ENCODE measurements at regions not wholly inside any gene's neighbourhood (a gene's known extent, or its start where the extent isn't known, plus 50 kb on each side); places are given as distances from the start of the nearest gene placed in this dataset.

- Histone ChIP-seq H3K4me1 (peaks cover 7 to 41% of the 10 kb centered on the region in 2 donors), H3K9me3 (no peaks in the 10 kb centered on the region), H3K27me3 (no peaks in the 10 kb centered on the region), H3K4me3 (replicated peaks in 1 of 3) (no peak overlapping the region), H3K27ac (peak overlapping the region; percentile 59 to 87 (median 60)), H3K36me3 (no peaks in the 10 kb centered on the region)
- TF ChIP-seq CTCF (IDR thresholded peaks at IDR 0.05) (no peak), POLR2A (IDR thresholded peaks at IDR 0.05) (no peak)
- intact Hi-C loops (cut with DNase I): no loop called here
- WGBS, 2 donors: 45 to 61% methylated on average over 3 of the region's 3 CpGs
- DNase-seq: peak in 1 of 2 donors; percentile 16
Observed at GRCh38 chr14:53523226-53523625, 370.1 kb upstream of the DDHD1 start.

- TF ChIP-seq CTCF (IDR thresholded peaks at IDR 0.05): no peak
- TF ChIP-seq POLR2A (IDR thresholded peaks at IDR 0.05): no peak
- H3K36me3 ChIP-seq: no peaks in the 10 kb centered on the region
- H3K9me3 ChIP-seq: no peaks in the 10 kb centered on the region
- H3K27me3 ChIP-seq: no peaks in the 10 kb centered on the region
- no peak overlapping the region for H3K4me3 ChIP-seq (replicated peaks in 1 of 3)
- DNase-seq: peak; percentile 34 to 52
- WGBS, 2 donors: 76 to 79% methylated on average over 7 of the region's 7 CpGs
- intact Hi-C loops (cut with DNase I): no loop called here
- peak overlapping the region in 1 of 3 donors; percentile 7 for H3K27ac ChIP-seq
- peaks cover 11 to 41% of the 10 kb centered on the region in 2 donors for H3K4me1 ChIP-seq
Observed at GRCh38 chr14:53520078-53520928, 367.2 kb upstream of the DDHD1 start.

- no peak overlapping the region for H3K4me3 ChIP-seq (replicated peaks in 1 of 3)
- TF ChIP-seq CTCF (IDR thresholded peaks at IDR 0.05): no peak
- H3K36me3 ChIP-seq: no peaks in the 10 kb centered on the region
- peaks cover 11 to 41% of the 10 kb centered on the region in 2 donors for H3K4me1 ChIP-seq
- no peaks in the 10 kb centered on the region for H3K9me3 ChIP-seq
- no peaks in the 10 kb centered on the region for H3K27me3 ChIP-seq
- peak overlapping the region in 1 of 3 donors; percentile 7 for H3K27ac ChIP-seq
- no peak for DNase-seq
- WGBS, 2 donors: 77 to 100% methylated on average over 1 of the region's 1 CpG
- intact Hi-C loops (cut with DNase I): no loop called here
Observed at GRCh38 chr14:53519137-53519536, 366.0 kb upstream of the DDHD1 start.

GRCh38 chr14:53517270-53517960 lies 364.3 kb upstream of the DDHD1 start:
- Histone ChIP-seq H3K4me3 (replicated peaks in 1 of 3) (no peak overlapping the region), H3K27ac (peak overlapping the region in 2 of 3 donors; percentile 30 to 36), H3K9me3 (no peaks in the 10 kb centered on the region), H3K4me1 (peaks cover 8 to 26% of the 10 kb centered on the region in 2 donors), H3K36me3 (no peaks in the 10 kb centered on the region), H3K27me3 (no peaks in the 10 kb centered on the region)
- no peak for DNase-seq
- intact Hi-C loops (cut with DNase I): no loop called here
- WGBS, 2 donors: 90 to 91% methylated on average over 2 of the region's 2 CpGs
- no peak for TF ChIP-seq POLR2A (IDR thresholded peaks at IDR 0.05)
- no peak for TF ChIP-seq CTCF (IDR thresholded peaks at IDR 0.05)

GRCh38 chr14:53516261-53516774 lies 363.2 kb upstream of the DDHD1 start:
- DNase-seq: no peak
- Histone ChIP-seq H3K27ac (no peak overlapping the region), H3K9me3 (no peaks in the 10 kb centered on the region), H3K4me3 (replicated peaks in 1 of 3) (no peak overlapping the region), H3K36me3 (no peaks in the 10 kb centered on the region), H3K27me3 (no peaks in the 10 kb centered on the region), H3K4me1 (peaks cover 8 to 26% of the 10 kb centered on the region in 2 donors)
- WGBS, 2 donors: 83 to 89% methylated on average over 2 of the region's 2 CpGs
- intact Hi-C loops (cut with DNase I): no loop called here
- TF ChIP-seq POLR2A (IDR thresholded peaks at IDR 0.05) (no peak), CTCF (IDR thresholded peaks at IDR 0.05) (no peak)

Data from thyroid gland (tissue), 4 donors.